B cell (primary cell): ENCODE measurements at regions not wholly inside any gene's neighbourhood (a gene's known extent, or its start where the extent isn't known, plus 50 kb on each side); places are given as distances from the start of the nearest gene placed in this dataset.
A peak's percentile ranks its signal among the peaks of the same experiment; 100 is the strongest.

Source experiments
- ATAC-seq: fragments of 200-7000 bp; cut with Tn5 transposase; one replicate; pipeline ENCODE4 v1.10.0; 2021; ENCODE audit warnings: low read depth, mild to moderate bottlenecking, moderate number of reproducible peaks, moderate library complexity
- CTCF ChIA-PET: fragments of 350-600 bp; sonication (Branson Sonifier 250); formaldehyde crosslinking; loops from one replicate; lab custom pipeline; 2021; ENCODE audit warnings: antibody characterized with exemption, inconsistent platforms; lab: Charles Lee
- POLR2A ChIA-PET: fragments of 350-600 bp; sonication (Branson Sonifier 250); formaldehyde crosslinking; loops from one replicate; lab custom pipeline; 2021; ENCODE audit warnings: antibody characterized with exemption; lab: Charles Lee
- DNase-seq: peaks from one replicate; pipeline ENCODE4 v3.0.0; 2013
- H2AFZ ChIP-seq: 2 replicates; pipeline ENCODE4 v1.6.1; 2012; ENCODE audit warnings: mild to moderate bottlenecking, low read depth, low read length; ENCODE audit not compliant: insufficient read depth, poor library complexity, severe bottlenecking
- H3K27ac ChIP-seq, 2 donors: 1 replicate in 1 of 2; 2 replicates in 1 of 2; pipeline ENCODE4 v1.5.1; 2012 to 2013; ENCODE audit warnings: low read length in 2 of 2, mild to moderate bottlenecking in 2 of 2, moderate library complexity in 1 of 2
- H3K27me3 ChIP-seq, 4 experiments: fragments of 200-600 bp in 1 of 4; sonication (generic) in 1 of 4; replicated peaks in 1 of 4; 1 replicate in 2 of 4; 2 replicates in 2 of 4; pipeline versions ENCODE4 v1.6.1 to v1.7.0; 2013 to 2016; ENCODE audit warnings: low read length in 3 of 4, mild to moderate bottlenecking in 2 of 4, mixed read lengths in 1 of 4, moderate library complexity in 1 of 4; ENCODE audit not compliant: insufficient read depth in 4 of 4, control insufficient read depth in 3 of 4; ENCODE audit errors: control extremely low read depth in 1 of 4
- H3K36me3 ChIP-seq, 2 experiments: replicated peaks in 1 of 2; 1 replicate in 1 of 2; 2 replicates in 1 of 2; pipeline versions ENCODE4 v1.6.1 to v1.7.1; 2013; ENCODE audit warnings: low read length in 1 of 2; ENCODE audit not compliant: insufficient read depth in 2 of 2, control insufficient read depth in 1 of 2; ENCODE audit errors: control extremely low read depth in 1 of 2, extremely low read depth in 1 of 2
- H3K4me1 ChIP-seq, 2 donors: fragments of 200-600 bp in 1 of 2; sonication (generic) in 1 of 2; 1 replicate in 1 of 2; 2 replicates in 1 of 2; pipeline versions ENCODE4 v1.5.1 to v1.6.1; 2013 to 2017; ENCODE audit warnings: low read length in 2 of 2; ENCODE audit not compliant: control insufficient read depth in 2 of 2, insufficient read depth in 2 of 2
- H3K4me2 ChIP-seq: replicated peaks from 2 replicates; pipeline ENCODE3; 2012; ENCODE audit warnings: mild to moderate bottlenecking, low read depth, low read length; ENCODE audit not compliant: poor library complexity, severe bottlenecking
- H3K4me3 ChIP-seq, 5 experiments: fragments of 200-600 bp in 1 of 5; sonication (generic) in 1 of 5; 1 replicate in 3 of 5; 2 replicates in 2 of 5; pipeline versions ENCODE4 v1.5.1 to v1.7.0; 2011 to 2016; ENCODE audit warnings: low read length in 4 of 5, mild to moderate bottlenecking in 4 of 5, low read depth in 2 of 5, control low read depth in 1 of 5, moderate library complexity in 1 of 5; ENCODE audit not compliant: insufficient read depth in 1 of 5; ENCODE audit errors: control extremely low read depth in 1 of 5, extremely low read depth in 1 of 5
- H3K79me2 ChIP-seq: fragments of 200-600 bp; sonication (generic); one replicate; pipeline ENCODE4 v1.6.0; 2016; ENCODE audit warnings: low read length; ENCODE audit not compliant: control insufficient read depth, insufficient read depth
- H3K9ac ChIP-seq: fragments of 200-600 bp; sonication (generic); 2 replicates; pipeline ENCODE4 v1.6.1; 2017; ENCODE audit warnings: mild to moderate bottlenecking, low read length, moderate library complexity
- H3K9me3 ChIP-seq, 3 donors: one replicate each; pipeline versions ENCODE4 v1.6.1 to v1.7.1; 2013; ENCODE audit warnings: low read length in 2 of 3; ENCODE audit not compliant: control insufficient read depth in 2 of 3, insufficient read depth in 1 of 3; ENCODE audit errors: control extremely low read depth in 1 of 3
- H4K20me1 ChIP-seq: 2 replicates; pipeline ENCODE4 v1.6.0; 2012; ENCODE audit warnings: mild to moderate bottlenecking, low read length; ENCODE audit not compliant: insufficient read depth, control insufficient read depth, poor library complexity, severe bottlenecking
- H3K27ac Mint-ChIP-seq: one replicate; pipeline ENCODE4 v1.8.0; 2021; ENCODE audit warnings: mixed read lengths
- H3K27me3 Mint-ChIP-seq: one replicate; pipeline ENCODE4 v1.8.0; 2021; ENCODE audit warnings: mixed read lengths
- H3K4me1 Mint-ChIP-seq: one replicate; pipeline ENCODE4 v1.8.0; 2021; ENCODE audit warnings: mixed read lengths
- H3K4me3 Mint-ChIP-seq: one replicate; pipeline ENCODE4 v1.8.0; 2021; ENCODE audit warnings: mixed read lengths
- H3K9me3 Mint-ChIP-seq: one replicate; pipeline ENCODE4 v1.8.0; 2022; ENCODE audit warnings: mixed read lengths; ENCODE audit not compliant: insufficient read depth
- CTCF ChIP-seq: fragments of 200-600 bp; IDR thresholded peaks from one replicate; pipeline ENCODE4 v1.8.0; 2022; ENCODE audit warnings: antibody characterized with exemption, mild to moderate bottlenecking
- EZH2 ChIP-seq: IDR thresholded peaks from 2 replicates; pipeline ENCODE4 v1.6.1; 2012; ENCODE audit warnings: borderline replicate concordance, low read depth, mild to moderate bottlenecking, moderate library complexity, low read length; ENCODE audit not compliant: insufficient read depth, poor library complexity, severe bottlenecking
- WGBS: methylation state at CpG from one replicate; pipeline ENCODE4 v1.1.5; 2013; ENCODE audit warnings: missing lambda C conversion rate; ENCODE audit not compliant: insufficient coverage; 5-methylcytosine and 5-hydroxymethylcytosine counted together
- intact Hi-C: fragments of 100-400 bp; cut with micrococcal nuclease; formaldehyde crosslinking; loops from one replicate; pipeline ENCODE4 v1.10.0; 2022

- no peak for ATAC-seq
- no peaks in the 10 kb centered on the region for H3K4me1 Mint-ChIP-seq
Observed at GRCh38 chr3:161851941-161852566, 355.4 kb downstream of the OTOL1 start.

DNA sequence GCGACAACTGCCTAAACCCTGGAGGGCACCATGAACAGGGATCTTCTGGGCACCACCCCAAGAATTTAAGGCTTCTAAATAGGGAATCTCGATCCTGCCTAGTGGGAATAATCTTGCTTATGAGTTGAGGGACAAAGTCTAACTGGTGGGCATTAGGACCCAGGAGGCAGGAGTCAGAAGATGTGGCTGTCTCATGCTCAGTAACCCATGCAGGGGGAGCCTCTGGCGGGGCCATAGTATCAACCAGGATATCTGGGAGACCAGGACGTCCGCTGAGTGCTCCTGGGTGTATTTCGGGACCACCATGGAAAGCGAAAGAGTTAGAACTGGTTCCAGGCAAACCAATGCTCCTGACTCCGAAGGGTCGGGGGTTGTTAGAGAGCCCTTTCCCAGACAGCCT is 356.1 kb downstream of the OTOL1 start:
- CTCF ChIA-PET: no interaction called here
- no peak overlapping the region for H3K27ac ChIP-seq

More at GRCh38 chr3:161851941-161852566, 355.4 kb downstream of the OTOL1 start:
- CTCF ChIA-PET: no interaction called here
- Histone ChIP-seq H3K9me3 (peaks cover 0 to 2% (median 0%) of the 10 kb centered on the region in 3 donors), H3K79me2 (no peaks in the 10 kb centered on the region), H2AFZ (no peak overlapping the region), H3K27me3 (no peaks in the 10 kb centered on the region), H3K4me3 (no peak overlapping the region), H3K4me1 (no peaks in the 10 kb centered on the region), H3K36me3 (no peaks in the 10 kb centered on the region), H3K4me2 (no peak overlapping the region), H4K20me1 (no peaks in the 10 kb centered on the region), H3K27ac (no peak overlapping the region), H3K9ac (no peak overlapping the region)
- POLR2A ChIA-PET: no interaction called here
- intact Hi-C loops: no loop called here
- TF ChIP-seq CTCF (peak; percentile 55), EZH2 (no peak)
- no peaks in the 10 kb centered on the region for H3K9me3 Mint-ChIP-seq
- no peak overlapping the region for H3K4me3 Mint-ChIP-seq
- H3K27ac Mint-ChIP-seq: no peak overlapping the region
- H3K27me3 Mint-ChIP-seq: no peaks in the 10 kb centered on the region
- WGBS: 44% methylated on average over 6 of the region's 8 CpGs
- DNase-seq: no peak

More for the DNA sequence above, 356.1 kb downstream of the OTOL1 start:
- peaks cover 0 to 2% (median 0%) of the 10 kb centered on the region in 3 donors for H3K9me3 ChIP-seq
- H3K4me3 ChIP-seq: no peak overlapping the region
- no peak for TF ChIP-seq EZH2
- 91% methylated on average over 7 of the region's 9 CpGs for WGBS
- no peak overlapping the region for H3K9ac ChIP-seq
- POLR2A ChIA-PET: no interaction called here
- H3K79me2 ChIP-seq: no peaks in the 10 kb centered on the region
- no peak overlapping the region for H3K4me2 ChIP-seq
- Mint-ChIP-seq H3K27ac (no peak overlapping the region), H3K27me3 (no peaks in the 10 kb centered on the region), H3K4me3 (no peak overlapping the region), H3K9me3 (no peaks in the 10 kb centered on the region), H3K4me1 (no peaks in the 10 kb centered on the region)
- no peaks in the 10 kb centered on the region for H3K36me3 ChIP-seq
- H2AFZ ChIP-seq: no peak overlapping the region
- no peaks in the 10 kb centered on the region for H3K27me3 ChIP-seq
- no peak for DNase-seq
- no peaks in the 10 kb centered on the region for H4K20me1 ChIP-seq
- H3K4me1 ChIP-seq: no peaks in the 10 kb centered on the region
- intact Hi-C loops: no loop called here
- ATAC-seq: no peak
